ENCODE measurements at regions not wholly inside any gene's neighbourhood (a gene's known extent, or its start where the extent isn't known, plus 50 kb on each side); places are given as distances from the start of the nearest gene placed in this dataset.
"Not testable (repeated sequence)": the region's sequence is repeated elsewhere in the genome, so short reads cannot be mapped to it uniquely, and the experiment has no call there.

DNA sequence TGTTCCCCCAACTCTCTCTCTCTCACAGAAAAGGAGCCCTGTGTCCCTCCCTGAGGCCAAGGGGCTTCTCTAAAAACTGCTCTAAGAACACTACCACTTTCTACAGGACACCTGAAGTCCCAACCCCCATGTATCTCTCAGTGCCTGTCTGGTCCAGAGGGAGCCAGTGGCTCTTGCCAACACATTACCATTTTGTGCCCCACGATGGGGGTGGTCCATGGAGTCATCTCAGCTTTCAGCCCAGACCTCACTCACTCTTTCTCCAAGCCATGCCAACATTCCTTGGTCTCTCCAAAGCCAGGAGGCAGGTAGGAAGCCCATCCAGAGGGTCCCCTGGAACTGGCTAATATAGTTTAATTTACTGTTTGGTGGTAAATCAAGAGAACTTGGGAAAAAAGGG, 962.1 kb upstream of the DEFB115 start:
- DNase-seq (ENCODE audit: low read depth in 4 of 4, low spot score in 2 of 4) = not testable (repeated sequence)

DNA sequence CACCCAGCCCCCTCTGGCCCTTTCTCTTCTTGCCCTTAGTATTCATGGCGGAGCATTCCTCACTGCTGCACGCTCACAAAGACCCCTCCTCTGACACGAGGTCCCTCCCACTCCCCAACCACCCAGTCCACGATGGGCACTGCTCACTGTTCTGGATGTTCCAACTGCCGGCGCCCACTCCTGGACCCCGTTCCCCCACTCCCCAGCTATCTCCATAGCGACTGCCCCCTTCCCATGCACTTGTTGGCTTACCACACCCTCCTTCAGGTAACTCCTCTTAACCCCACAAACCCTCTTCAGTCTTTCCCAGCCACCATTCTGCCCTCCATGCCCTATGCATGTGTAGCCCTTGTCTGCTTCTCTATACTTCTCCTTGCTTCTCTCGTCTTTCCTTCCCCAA, 961.5 kb upstream of the DEFB115 start:
- DNase-seq (ENCODE audit: low read depth in 4 of 4, low spot score in 2 of 4) = not testable (repeated sequence)

DNA sequence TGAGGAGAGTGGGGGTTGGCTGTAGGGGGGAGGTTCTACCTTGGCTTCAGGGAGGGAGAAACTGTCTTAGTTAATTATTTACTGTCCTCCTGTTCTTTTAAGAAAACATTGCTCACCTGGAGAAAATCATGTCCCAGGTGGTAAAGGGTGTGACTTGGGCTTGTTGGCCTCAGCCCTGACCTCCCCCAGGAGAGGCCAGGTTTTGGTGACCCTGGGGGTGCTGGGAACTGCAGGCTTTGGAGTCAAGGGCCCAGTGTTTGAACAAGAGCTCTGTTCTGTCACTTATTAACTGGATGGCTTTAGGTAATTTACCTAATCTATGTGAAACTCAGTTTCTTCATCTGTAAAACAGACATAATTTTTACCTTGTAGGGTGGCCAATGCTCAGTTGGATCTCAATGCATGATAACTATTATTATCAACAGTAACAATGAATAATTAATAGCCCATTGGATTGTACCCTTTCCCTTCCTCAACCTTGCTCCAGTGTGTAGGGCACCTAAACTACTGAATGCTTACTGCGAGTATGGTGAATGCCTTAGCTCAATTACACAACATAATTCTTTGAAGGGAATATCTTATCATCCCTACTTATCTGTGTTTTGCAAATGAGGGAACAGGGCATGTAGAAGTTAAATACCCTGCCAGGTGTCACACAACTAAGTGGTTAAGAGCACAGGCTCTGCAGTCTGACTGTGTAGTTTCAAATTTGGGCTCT, 959.4 kb upstream of the DEFB115 start:
- DNase-seq (ENCODE audit: low read depth in 4 of 4, low spot score in 2 of 4) = not testable (repeated sequence)

DNA sequence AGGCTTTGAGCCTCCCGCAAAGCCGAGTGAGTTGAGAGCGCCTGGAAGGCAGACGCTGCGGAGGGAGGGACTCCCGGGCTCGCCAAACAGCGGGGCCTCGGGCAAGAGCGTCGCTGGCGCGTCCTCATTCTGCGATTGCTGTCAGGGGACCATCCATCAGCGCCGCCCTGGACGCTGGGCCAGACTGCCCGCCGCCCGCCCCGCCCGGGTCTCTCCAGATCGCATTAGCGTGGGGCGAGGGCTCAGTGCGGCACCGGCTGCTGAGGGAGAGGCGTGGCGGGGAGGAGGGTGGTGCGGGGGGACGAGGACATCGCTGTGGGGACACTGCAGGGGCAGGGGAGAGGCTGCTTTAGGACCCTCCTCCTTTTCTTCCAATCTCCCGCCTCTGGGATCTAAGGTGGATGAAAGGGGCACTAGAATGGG, 957.2 kb upstream of the DEFB115 start:
- DNase-seq (ENCODE audit: low read depth in 4 of 4, low spot score in 2 of 4) = not testable (repeated sequence)

DNA sequence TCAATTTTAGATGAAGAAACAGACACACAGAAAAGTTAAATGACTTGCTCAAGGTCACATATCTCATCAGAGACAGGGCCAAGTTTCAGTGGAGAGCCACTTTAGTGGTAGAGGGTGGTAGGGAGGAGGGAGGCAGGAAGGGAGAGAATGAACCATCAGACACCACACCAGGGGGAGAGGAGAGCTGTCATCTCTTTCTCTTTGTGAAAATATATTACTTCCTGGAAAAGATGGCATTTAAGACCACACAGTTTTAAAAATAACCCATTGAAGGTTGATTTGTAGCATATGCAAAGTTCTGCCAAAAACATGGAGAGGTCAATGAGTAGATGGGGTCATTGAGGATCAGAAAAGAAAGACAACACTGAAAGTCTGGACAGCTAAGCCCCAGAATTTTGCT, 954.7 kb upstream of the DEFB115 start:
- DNase-seq (ENCODE audit: low read depth in 4 of 4, low spot score in 2 of 4) = not testable (repeated sequence)

DNA sequence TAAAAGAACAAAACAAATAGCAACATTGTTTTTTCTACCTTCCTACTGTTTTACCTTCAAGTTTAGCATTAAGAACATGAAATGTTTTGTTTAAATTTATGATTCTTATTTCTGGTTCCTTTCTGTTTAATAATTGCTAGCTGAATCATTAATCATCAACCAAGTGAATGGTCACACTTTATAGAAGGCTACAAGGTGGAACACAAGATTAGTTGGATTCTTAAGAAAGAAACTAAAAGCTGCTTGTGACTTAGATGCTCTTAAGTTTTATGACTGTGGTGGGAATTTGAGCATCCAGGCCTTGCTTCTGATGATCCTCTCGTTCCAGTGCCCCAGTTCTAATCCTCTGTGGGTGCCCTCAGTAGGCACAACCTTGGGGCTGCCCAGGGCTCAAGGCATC, 947.5 kb upstream of the DEFB115 start:
- DNase-seq (ENCODE audit: low read depth in 4 of 4, low spot score in 2 of 4) = not testable (repeated sequence)

DNA sequence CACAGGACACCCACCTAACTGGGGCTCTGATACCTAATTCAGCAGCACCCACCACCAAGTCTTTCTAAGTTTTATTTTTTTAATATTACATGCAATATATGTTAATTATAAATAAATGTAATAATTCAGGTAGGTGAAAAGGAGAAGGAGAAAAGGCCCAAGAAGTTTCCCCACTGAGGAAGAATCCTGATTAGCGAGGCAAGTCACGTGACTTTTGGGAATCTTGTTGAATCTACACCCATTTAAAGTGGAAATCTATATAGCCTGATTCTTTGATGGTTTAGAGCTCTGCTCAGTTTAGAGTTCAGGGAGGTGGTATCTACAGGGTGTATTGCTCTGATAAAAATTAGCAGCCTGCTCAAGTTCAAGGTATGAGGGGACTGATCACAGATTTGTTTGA, 947.1 kb upstream of the DEFB115 start:
- DNase-seq (ENCODE audit: low read depth in 4 of 4, low spot score in 2 of 4) = not testable (repeated sequence)

DNA sequence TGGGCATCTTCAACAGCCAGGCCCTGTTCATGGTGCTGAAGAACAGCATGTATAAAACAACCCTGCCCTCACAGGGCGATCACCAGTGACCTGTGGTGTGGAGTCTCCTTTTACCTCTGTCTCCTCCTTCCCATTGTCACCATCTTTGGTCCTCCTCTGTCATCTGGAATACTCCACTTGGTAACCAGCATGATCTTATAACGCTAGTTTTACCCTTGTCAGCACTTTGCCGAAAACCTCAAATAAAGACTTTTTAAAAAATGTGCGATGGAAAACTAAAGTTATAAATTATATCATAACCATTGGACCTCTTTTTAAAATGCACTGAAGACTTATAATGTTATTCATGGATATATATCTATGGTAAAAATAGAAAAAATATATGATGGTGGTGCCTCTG, 945.2 kb upstream of the DEFB115 start:
- DNase-seq (ENCODE audit: low read depth in 4 of 4, low spot score in 2 of 4) = not testable (repeated sequence)

DNA sequence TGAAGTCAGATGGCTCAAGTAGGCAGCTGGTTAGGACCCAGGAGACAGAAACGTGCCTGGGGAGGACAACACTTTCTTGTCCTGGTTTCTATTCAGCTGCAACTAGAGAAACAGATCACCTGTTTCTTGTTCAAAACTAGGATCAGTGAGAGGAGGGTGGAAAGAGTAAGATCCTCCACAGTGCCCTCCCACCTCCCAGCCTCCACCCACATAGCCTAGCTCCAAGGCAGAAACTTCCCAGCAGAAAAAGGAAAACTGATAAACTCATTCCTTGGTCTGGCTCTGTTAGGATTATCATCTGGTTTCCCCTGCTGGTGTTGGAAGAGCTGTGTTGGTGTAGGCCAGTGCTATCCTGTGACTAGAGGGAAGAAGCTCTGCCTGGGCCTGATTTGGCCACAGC, 943.8 kb upstream of the DEFB115 start:
- not testable (repeated sequence) for DNase-seq (ENCODE audit: low read depth in 4 of 4, low spot score in 2 of 4)

DNA sequence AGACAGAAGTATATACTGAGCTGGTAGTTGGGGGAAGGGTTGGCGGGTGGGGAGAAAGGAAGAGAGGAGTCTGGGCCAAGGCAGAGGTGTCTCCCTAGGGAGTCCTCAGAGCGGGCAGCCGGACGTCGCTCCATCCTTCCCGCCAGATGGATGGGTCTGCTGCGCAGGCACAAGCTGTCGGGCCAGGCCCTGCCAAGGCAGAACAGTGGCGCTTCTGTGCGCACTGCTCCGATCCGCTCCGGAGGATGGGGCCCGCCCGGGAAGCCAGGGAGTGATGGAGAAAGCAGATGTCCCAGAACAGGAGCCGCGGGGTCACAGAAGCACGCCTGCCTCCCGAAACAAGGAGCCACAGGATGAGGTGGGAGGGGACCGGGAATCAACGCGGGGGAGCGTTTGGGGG, 941.4 kb upstream of the DEFB115 start:
- not testable (repeated sequence) for DNase-seq (ENCODE audit: low read depth in 4 of 4, low spot score in 2 of 4)

DNA sequence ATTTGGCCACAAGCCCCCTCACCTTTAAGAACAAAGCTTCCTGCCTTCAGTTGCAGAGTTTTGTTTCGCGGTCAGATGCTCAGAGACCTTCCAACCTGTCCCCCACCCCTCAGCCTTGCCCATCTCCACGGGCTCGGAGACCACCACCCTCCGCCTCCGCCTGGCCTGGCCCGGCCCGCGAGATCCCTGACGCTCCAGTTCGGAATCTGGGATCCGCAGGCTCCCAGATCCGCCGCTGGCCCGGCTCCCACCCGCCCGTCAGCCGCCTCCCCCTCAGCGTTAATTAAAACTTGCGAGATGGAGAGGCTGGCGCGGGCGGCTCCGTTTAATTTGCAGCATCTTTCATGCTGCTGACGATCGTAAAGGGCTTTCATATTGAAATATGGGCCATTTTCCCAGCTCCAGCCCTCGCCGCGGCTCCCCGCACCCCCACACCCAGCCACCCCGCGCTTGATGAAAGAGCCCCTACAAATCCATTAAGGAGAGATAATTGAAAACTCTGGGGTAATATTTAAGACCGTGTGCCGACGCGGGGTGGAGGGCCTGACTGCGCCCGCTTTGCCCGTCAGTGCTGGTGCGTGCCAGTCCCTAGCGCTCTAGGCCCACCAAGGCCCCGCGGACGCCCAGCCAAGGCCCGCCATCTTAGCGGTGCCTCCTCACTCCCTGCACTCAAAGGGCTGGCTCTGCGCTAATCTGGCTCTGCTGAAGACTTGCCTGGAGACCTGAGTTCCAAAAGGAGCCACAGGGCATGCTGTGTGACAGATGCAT, 940.7 kb upstream of the DEFB115 start:
- DNase-seq (ENCODE audit: low read depth in 4 of 4, low spot score in 2 of 4) = not testable (repeated sequence)

DNA sequence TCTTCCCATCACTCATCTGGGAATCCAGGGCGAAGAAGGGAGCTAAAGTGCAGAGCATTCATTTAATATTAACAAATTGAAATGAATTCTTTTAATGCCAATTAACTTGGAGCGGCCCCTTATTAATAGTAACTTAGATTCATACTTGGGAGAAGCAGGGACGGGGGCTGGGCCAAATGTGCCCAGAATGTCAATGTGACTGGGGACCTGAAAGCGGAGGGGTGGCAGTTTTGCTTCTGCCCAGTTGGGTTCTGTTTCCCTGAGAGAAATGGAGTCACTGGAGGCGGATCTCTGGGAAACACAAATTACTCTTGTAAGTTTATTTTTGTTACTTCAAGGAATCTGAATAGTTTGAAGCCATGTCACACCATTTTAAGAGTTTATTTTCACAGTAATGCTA, 923.7 kb upstream of the DEFB115 start:
- not testable (repeated sequence) for DNase-seq (ENCODE audit: low read depth in 4 of 4, low spot score in 2 of 4)

DNA sequence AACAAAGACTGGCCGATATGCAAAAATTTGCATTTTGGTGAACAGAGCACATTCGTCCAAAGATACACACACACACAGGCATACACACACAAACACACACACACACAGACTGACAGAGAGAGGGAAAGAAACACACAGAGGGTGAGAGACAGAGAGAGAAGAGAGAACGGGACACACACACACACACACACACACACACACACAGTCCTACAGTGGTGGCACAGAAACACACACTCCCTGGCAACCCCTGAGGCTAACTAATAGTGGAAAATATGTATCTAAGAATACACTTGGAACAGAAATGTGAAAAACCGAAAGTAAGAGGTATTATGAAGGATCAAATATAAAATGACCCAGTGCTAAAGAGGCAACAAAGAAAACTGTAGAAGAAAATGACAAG, 919.9 kb upstream of the DEFB115 start:
- not testable (repeated sequence) for DNase-seq (ENCODE audit: low read depth in 4 of 4, low spot score in 2 of 4)

DNA sequence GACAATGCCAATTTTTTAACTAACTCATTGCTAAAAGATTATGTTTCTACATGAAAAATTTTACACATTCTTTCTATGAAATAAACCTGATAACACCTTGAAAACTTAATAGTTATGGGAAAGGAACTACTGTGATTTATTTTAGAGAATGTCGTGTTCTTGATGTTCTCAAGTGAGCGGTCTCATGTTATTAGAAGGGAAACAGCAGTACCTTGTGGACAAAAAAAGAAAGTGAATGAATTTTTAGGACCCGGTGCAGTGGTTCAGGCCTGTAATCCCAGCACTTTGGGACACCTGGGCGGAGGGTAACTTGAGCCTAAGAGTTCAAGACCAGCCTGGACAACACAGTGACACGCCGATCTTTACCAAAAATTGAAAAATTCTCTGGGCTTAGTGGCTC, 908.5 kb upstream of the DEFB115 start:
- peak in 1 of 4 donors; percentile 29 for DNase-seq (ENCODE audit: low read depth in 4 of 4, low spot score in 2 of 4)

DNA sequence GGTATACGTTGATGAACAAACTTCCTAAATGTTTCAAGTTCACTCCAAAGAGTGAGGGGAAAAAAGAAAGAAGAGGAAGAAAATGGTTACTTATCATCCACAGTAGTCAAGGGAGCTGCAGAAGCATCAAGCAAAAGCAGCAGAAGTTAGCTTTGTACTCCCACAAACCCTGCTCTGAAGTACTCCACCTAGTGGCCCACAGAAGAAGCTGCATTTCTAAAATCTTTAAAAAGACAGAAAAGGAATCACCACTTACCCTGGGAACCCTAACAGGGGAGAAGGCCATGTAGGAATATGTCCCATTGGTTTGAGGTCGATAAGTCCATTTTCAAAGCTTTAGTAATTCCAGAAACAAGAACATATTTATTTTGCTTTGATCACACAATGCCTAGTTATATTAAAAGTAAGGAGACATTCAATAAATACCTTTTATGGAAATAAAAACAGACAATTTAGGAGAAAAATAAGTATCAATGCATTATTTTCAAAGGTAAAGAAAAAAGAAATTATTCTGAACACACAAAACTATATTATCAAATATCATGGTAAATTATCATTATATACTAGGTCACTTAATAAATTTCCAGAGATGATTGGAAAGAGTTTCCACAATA, 900.5 kb upstream of the DEFB115 start:
- not testable (repeated sequence) for DNase-seq (ENCODE audit: low read depth in 4 of 4, low spot score in 2 of 4)

DNA sequence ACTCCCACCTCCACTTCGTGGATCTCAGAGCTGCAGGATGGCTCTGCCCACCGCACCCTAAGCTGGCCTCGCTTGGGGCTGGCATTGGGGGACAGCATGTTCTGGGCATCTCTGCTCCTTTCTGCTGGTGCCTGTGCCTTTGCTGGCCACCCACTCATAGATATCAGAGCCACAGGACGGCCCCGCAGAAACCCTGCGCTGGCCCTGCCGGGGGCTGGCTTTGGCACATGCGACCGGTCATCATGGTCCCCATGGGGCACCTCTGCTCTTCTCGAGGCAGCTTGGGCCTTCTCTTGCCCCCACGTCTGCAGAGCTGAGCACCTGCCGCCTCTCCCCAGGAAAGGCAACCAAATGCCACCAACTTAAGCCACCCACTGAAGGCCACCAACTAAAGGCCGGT, 895.7 kb upstream of the DEFB115 start:
- DNase-seq (ENCODE audit: low read depth in 4 of 4, low spot score in 2 of 4) = not testable (repeated sequence)

DNA sequence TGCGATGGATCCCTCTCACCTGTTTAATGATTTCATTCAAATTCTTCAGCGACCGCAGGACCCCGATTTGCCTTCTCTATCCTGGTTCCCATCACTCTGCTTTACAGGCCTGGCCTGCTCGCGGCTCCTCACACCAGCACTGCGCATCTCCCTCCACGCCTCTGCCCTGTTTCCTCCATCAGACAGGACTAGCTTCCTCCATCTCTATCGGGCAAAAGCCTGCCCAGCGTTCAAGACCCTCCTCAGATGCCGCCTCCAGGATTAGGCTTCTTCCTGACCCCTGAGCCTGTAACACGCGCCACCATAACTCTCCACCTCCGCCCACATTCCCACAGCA, 881.1 kb upstream of the DEFB115 start:
- not testable (repeated sequence) for DNase-seq (ENCODE audit: low read depth in 4 of 4, low spot score in 2 of 4)

DNA sequence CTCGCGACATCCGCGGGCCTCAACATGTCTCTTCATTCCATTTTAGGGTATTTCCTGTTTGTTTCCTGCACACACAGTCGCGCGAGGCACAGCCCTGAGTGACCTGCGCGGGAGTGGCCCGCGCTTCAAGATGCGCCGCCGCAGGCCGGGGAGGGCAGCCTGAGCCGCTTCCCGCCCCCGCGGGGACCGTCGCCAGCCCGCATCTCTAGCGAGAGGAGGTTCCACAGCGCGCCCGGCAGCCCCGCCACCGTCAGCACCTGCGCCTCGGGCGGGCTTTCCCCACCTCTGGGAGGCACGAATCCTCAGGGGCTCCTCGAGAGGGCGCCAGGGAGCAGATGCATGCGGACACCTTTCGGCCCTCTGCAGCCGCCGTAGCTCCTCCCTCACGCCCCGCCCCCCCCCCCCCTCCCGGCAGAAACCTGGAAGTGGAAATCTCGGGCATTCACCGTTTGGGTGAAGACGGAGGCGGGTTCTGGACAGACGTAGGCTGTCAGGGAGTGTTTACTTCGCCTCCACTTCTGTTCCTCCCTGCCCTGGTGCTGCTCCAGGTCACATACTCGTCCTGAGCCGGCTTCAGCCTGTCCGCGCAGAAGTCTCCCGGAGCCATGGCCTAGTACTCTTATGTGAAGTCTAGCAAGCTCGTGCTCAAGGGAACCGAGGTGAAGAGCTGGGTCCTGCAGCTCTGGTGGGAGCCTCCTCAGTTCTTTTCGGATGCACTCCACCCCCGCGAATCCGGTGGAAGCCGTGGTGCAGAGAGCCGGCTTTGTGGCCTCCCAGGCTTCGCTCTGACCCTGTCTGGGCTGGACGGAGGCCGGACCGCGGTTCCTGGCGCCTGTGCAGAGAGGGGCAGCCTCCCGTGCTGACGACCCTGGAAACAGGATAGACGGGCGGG, 880.5 kb upstream of the DEFB115 start:
- peak; percentile 53 to 69 (median 66) for DNase-seq (ENCODE audit: low read depth in 4 of 4, low spot score in 2 of 4)

DNA sequence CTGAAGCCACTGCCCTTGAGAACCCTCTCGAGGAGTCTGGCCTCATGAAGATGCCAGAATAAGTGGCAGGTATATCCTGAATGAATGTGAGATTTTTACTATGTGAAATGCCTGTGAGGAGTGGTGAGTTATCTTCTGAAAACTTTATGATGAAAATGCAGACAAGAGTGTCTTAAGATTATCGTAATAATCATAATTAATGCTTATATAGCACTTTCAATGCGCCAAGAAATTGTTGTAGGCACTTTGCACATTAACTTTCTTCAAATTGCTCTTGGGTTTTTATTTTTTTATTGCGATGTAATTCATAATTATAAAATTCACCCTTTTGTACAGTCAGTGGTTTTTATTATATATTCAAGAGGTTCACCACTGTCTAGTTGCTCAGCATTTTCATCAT, 879.1 kb upstream of the DEFB115 start:
- DNase-seq (ENCODE audit: low read depth in 4 of 4, low spot score in 2 of 4) = not testable (repeated sequence)

DNA sequence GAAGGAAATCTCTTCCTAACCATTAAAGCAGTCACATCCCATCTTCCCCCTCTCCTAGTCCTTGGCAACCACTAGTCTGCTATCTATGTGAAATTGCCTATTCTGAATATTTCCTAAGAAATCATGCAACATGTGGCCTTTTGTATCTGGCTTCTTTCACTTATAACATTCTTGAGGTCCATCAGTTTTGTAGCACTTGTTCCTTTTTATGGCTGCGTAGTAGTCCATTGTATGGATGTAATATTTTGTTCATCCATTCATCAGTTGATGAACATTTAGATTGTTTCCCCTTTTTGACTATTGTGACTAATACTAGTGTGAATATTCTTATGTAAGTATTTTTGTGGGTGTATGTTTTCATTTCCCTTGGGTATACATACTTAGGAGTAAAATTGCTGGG, 878.7 kb upstream of the DEFB115 start:
- not testable (repeated sequence) for DNase-seq (ENCODE audit: low read depth in 4 of 4, low spot score in 2 of 4)

DNA sequence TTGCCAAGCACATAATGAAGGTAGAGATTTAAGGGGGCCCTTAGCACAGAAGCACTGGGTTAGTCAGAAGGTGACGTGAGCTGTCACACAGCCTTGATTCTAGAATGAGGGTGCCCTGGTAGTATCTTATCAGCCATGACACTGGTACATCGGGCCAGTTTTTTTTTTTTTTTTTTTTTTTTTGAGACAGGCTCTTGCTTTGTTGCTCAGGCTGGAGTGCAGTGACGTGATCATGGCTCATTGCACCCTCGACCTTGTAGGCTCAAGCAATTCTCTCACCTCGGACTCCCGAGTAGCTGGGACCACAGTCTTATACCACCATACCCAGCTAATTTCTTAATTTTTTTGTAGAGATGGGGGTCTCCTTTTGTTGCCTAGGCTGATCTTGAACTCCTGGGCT, 872.6 kb upstream of the DEFB115 start:
- not testable (repeated sequence) for DNase-seq (ENCODE audit: low read depth in 4 of 4, low spot score in 2 of 4)

Data from left renal cortex interstitium (tissue), 4 donors.